Body of pancreas (tissue), 4 donors: ENCODE measurements at regions not wholly inside any gene's neighbourhood (a gene's known extent, or its start where the extent isn't known, plus 50 kb on each side); places are given as distances from the start of the nearest gene placed in this dataset.
"Not testable (repeated sequence)": the region's sequence is repeated elsewhere in the genome, so short reads cannot be mapped to it uniquely, and the experiment has no call there.

Experiments used
- ATAC-seq: fragments of 150-250 bp; one replicate; pipeline ENCODE4 v1.9.1; 2016
- DNase-seq, 4 donors: peaks; one replicate each; pipeline ENCODE4 v3.0.0-alpha.2; 2019
- H3K27ac ChIP-seq, 4 donors: fragments of 200-600 bp; sonication (generic); 1 replicate in 3 of 4; 2 replicates in 1 of 4; pipeline versions ENCODE4 v1.5.1 to v1.6.1; 2016 to 2019; ENCODE audit warnings: mild to moderate bottlenecking in 1 of 4, mixed read lengths in 1 of 4, moderate library complexity in 1 of 4
- H3K27me3 ChIP-seq, 2 donors: fragments of 200-600 bp; sonication (generic); one replicate each; pipeline ENCODE4 v1.6.0; 2016; ENCODE audit warnings: mild to moderate bottlenecking in 1 of 2
- H3K36me3 ChIP-seq, 2 donors: fragments of 200-600 bp; sonication (generic); replicated peaks in 1 of 2; 2 replicates each; pipeline ENCODE4 v1.5.1; 2016; ENCODE audit warnings: low read depth in 2 of 2; ENCODE audit not compliant: insufficient read depth in 1 of 2
- H3K4me1 ChIP-seq: fragments of 200-600 bp; sonication (generic); one replicate; pipeline ENCODE4 v1.6.0; 2016
- H3K4me3 ChIP-seq, 2 donors: fragments of 200-600 bp; sonication (generic); 1 replicate in 1 of 2; 2 replicates in 1 of 2; pipeline ENCODE4 v1.5.1; 2016 to 2019
- H3K9me3 ChIP-seq, 3 donors: fragments of 200-600 bp; sonication (generic); 1 replicate in 2 of 3; 2 replicates in 1 of 3; pipeline ENCODE4 v1.5.1; 2016
- POLR2A ChIP-seq, 3 donors: fragments of 450-650 bp; IDR thresholded peaks; one replicate each; pipeline ENCODE4 v1.6.1; 2016; ENCODE audit warnings: antibody characterized with exemption in 3 of 3, mild to moderate bottlenecking in 2 of 3
- WGBS, 2 donors: methylation state at CpG; one replicate each; pipeline ENCODE4 v1.1.5; 2017; 5-methylcytosine and 5-hydroxymethylcytosine counted together
- intact Hi-C: fragments of 100-400 bp; cut with DNase I; formaldehyde crosslinking; loops from one replicate; pipeline ENCODE4 v1.15.1; 2023
- TF ChIP-seq, protein P1 (sequence below), 7 experiments: fragments of 450-650 bp in 4 of 7; fragments of 200-600 bp in 3 of 7; sonication (generic) in 3 of 7; IDR thresholded peaks; one replicate each; pipeline ENCODE4 v1.5.1; 2016 to 2019; ENCODE audit warnings: antibody characterized with exemption in 7 of 7

DNA sequence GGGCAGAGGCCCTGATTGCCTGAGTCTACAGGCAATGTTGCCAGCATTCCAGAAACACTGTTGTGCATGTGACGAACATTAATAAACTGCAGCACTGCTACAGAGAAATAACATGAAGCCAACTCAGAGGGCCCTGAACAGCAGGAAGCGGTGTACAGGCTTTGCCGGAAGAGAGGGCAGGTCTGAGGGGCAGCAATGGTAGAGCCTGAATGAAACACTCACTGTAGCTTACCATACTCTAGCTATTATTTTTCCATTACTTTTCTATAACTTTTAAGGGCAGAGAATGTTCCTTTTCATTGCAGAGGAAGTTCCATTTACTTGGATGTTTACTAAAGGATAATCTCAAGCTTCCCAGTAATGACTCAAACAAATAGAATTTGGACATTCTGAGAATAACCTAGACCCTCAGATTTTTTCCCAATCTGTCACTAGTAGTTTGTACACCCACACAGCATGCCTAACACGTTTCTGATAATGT is 150.4 kb downstream of the MTX2 start:
- Histone ChIP-seq H3K4me3 (no peak overlapping the region), H3K9me3 (no peaks in the 10 kb centered on the region), H3K27ac (no peak overlapping the region), H3K4me1 (no peaks in the 10 kb centered on the region), H3K27me3 (peaks cover 0 to 3% of the 10 kb centered on the region in 2 donors), H3K36me3 (no peaks in the 10 kb centered on the region)
- 69 to 73% methylated on average over 4 of the region's 4 CpGs for WGBS, 2 donors
- DNase-seq, result no peak
- TF ChIP-seq POLR2A (IDR thresholded peaks at IDR 0.05), result no peak
- TF ChIP-seq, protein P1, sequence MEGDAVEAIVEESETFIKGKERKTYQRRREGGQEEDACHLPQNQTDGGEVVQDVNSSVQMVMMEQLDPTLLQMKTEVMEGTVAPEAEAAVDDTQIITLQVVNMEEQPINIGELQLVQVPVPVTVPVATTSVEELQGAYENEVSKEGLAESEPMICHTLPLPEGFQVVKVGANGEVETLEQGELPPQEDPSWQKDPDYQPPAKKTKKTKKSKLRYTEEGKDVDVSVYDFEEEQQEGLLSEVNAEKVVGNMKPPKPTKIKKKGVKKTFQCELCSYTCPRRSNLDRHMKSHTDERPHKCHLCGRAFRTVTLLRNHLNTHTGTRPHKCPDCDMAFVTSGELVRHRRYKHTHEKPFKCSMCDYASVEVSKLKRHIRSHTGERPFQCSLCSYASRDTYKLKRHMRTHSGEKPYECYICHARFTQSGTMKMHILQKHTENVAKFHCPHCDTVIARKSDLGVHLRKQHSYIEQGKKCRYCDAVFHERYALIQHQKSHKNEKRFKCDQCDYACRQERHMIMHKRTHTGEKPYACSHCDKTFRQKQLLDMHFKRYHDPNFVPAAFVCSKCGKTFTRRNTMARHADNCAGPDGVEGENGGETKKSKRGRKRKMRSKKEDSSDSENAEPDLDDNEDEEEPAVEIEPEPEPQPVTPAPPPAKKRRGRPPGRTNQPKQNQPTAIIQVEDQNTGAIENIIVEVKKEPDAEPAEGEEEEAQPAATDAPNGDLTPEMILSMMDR (IDR thresholded peaks at IDR 0.05), result no peak
- no peak for ATAC-seq
- intact Hi-C loops, result no loop called here

DNA sequence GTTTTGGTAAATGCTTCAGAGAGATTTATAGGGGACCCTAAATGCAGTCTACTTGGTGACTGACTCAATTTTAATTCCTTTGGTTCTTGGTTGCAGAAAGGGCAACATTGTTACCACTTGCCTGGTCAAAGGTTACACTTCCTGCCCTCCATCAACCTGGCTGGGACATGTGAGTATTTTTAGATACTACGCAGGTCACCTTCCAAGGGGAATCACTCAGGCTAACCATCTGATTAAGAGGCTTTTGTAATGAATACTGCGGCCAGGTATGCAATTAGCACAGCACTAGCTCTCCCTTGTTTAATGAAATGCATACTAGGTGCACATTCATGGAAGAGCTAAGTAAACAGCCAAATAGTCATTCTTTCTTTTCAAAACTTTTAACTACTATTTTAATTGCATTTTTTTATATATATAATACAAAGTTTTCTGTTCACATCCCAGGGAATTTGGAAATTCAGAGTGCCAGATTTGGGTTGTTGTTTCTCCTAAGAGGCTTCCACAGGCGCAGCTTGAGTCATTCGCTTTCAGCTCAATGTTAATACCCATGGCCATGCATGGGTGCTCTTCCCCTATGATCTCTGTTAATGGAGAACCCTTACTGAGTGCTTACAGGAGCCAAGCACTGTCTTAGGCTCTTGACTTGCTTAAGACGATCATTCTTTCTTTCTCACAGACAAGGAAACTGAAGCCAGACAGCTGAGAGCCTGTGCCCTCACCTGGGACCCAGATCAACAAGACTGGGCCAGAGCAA is 152.2 kb downstream of the MTX2 start:
- no peak for ATAC-seq
- Histone ChIP-seq H3K4me3 (no peak overlapping the region), H3K27ac (no peak overlapping the region), H3K4me1 (no peaks in the 10 kb centered on the region), H3K27me3 (peaks cover 0 to 3% of the 10 kb centered on the region in 2 donors), H3K9me3 (no peaks in the 10 kb centered on the region), H3K36me3 (no peaks in the 10 kb centered on the region)
- no peak for DNase-seq
- intact Hi-C loops, result no loop called here
- 61 to 69% methylated on average over 5 of the region's 5 CpGs for WGBS, 2 donors
- TF ChIP-seq, protein P1 (IDR thresholded peaks at IDR 0.05), result no peak
- no peak for TF ChIP-seq POLR2A (IDR thresholded peaks at IDR 0.05)

DNA sequence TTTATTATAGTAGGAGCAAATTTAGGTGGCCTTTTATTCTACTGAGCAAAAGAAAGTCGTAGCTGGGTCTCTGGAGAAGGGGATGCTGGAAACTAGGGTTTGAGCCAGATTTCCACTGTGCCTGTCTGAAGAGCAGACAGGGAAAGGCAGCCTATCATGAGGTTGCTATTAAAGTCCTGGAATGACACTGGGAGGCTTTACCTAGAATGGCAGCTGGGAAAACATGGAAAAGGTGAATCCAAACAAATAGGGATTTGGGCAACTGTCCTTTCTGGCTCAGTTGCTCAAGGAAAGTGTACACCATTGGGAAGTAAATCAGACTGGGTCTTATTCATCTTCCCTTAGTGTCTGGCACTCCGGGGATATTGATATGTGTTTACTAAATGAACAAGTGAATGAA is 154.6 kb downstream of the MTX2 start:
- ATAC-seq (no peak), DNase-seq (no peak)
- TF ChIP-seq POLR2A (IDR thresholded peaks at IDR 0.05), result no peak
- TF ChIP-seq, protein P1 (IDR thresholded peaks at IDR 0.05), result no peak
- intact Hi-C loops, result no loop called here
- peaks cover 0 to 3% of the 10 kb centered on the region in 2 donors for H3K27me3 ChIP-seq
- H3K9me3 ChIP-seq, result no peaks in the 10 kb centered on the region
- no peak overlapping the region for H3K4me3 ChIP-seq
- no peaks in the 10 kb centered on the region for H3K36me3 ChIP-seq
- WGBS, 2 donors, result 22 to 32% methylated on average over 2 of the region's 2 CpGs
- no peak overlapping the region for H3K27ac ChIP-seq
- no peaks in the 10 kb centered on the region for H3K4me1 ChIP-seq

DNA sequence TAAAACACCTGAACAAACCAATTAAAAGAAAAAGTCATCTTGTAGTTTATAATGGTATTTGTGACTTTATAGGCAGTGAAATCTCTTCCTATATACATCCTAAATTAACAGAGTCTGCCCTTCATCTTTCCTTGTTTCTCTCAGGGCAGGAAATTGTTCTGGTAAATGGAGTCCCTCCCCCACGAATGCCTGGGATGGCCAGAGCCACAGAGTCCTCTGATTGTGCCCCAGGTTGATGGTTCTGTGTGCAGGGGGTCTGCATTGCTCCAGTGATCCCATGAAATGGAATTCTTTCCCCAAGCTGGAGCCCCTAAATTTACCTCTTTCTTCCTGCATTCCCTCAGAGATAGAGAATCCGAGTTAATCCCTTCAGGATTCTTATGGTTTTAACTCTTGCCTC is 155.5 kb downstream of the MTX2 start:
- Histone ChIP-seq H3K4me1 (no peaks in the 10 kb centered on the region), H3K4me3 (no peak overlapping the region), H3K27me3 (peaks cover 0 to 3% of the 10 kb centered on the region in 2 donors), H3K9me3 (no peaks in the 10 kb centered on the region), H3K27ac (no peak overlapping the region), H3K36me3 (no peaks in the 10 kb centered on the region)
- ATAC-seq (no peak), DNase-seq (no peak)
- intact Hi-C loops, result no loop called here
- 27 to 33% methylated on average over 2 of the region's 2 CpGs for WGBS, 2 donors
- no peak for TF ChIP-seq POLR2A (IDR thresholded peaks at IDR 0.05)
- TF ChIP-seq, protein P1 (IDR thresholded peaks at IDR 0.05), result no peak

DNA sequence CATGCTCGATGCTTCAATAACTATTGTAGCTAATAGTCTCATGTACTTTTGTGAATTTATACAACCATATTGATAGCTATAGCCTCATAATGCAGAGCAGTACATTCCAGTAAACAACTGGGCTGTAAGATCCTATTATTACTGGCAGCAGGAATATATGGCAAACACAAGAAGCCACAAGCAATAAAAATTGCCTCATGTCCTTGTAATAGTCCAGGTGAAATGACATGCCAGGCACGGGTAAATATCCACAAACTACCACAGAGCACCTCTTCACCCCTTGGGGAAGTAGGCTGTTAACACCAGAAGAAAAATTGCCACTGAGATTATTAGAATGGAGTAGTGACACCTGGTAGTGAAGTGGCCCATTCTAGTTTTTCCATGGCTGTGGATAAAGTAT is 158.3 kb downstream of the MTX2 start:
- ATAC-seq, result no peak
- H3K27me3 ChIP-seq, result peaks cover 0 to 3% of the 10 kb centered on the region in 2 donors
- TF ChIP-seq, protein P1 (IDR thresholded peaks at IDR 0.05), result no peak
- H3K4me3 ChIP-seq, result no peak overlapping the region
- no peaks in the 10 kb centered on the region for H3K36me3 ChIP-seq
- no peaks in the 10 kb centered on the region for H3K9me3 ChIP-seq
- H3K4me1 ChIP-seq, result no peaks in the 10 kb centered on the region
- H3K27ac ChIP-seq, result no peak overlapping the region
- DNase-seq, result no peak
- intact Hi-C loops, result no loop called here
- 73 to 85% methylated on average over 2 of the region's 2 CpGs for WGBS, 2 donors

DNA sequence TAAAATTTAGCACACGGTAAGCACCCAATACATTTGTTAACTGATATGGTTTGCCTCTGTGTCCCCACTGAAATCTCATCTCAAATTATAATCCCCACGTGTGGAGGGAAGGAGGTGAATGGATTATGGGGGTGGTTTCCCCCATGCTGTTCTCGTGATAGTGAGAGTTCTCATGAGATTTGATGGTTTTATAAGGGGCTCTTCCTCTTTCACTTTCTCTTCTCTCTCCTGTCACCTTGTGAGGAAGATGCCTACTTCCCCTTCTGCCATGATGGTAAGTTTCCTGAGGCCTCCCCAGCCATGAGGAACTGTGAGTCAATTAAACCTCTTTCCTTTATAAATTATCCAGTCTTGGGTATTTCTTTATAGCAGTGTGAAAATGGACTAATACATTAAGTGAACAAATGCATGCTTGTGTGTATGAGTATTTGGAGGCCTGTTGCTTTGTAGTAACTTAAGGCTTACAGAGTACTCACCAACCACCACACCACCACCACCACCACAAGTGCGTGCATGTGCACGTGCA is 159.8 kb downstream of the MTX2 start:
- H3K4me3 ChIP-seq, result not testable (repeated sequence)

More for the DNA sequence above, 159.8 kb downstream of the MTX2 start:
- ATAC-seq, H3K27me3 ChIP-seq, H3K4me1 ChIP-seq, H3K9me3 ChIP-seq, DNase-seq, H3K36me3 ChIP-seq, H3K27ac ChIP-seq, intact Hi-C loops: not testable (repeated sequence)
- WGBS, 2 donors, result 65 to 66% methylated on average over 5 of the region's 5 CpGs
